ENCODE measurements at regions not wholly inside any gene's neighbourhood (a gene's known extent, or its start where the extent isn't known, plus 50 kb on each side); places are given as distances from the start of the nearest gene placed in this dataset.

DNA sequence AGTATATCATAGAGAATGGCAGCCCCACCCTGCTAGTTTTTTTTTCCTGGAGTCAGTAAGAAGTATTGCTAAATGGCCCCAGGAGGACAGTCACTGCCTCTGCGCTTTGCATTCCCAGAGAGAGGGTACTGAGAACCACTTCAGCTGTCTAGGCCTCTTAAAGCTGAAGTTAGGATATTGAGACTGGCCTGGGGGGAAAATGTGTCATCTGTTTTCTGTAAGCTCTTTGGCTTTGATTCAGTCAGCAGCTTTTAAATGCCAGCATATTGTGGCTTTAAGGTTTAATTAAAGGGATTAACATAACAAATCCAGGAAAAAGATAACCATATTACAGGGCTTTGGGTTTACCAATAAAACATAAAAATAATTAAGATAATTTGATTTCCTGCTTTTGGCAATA lies 852.0 kb downstream of the PCDH18 start:
- TF ChIP-seq, protein P1, sequence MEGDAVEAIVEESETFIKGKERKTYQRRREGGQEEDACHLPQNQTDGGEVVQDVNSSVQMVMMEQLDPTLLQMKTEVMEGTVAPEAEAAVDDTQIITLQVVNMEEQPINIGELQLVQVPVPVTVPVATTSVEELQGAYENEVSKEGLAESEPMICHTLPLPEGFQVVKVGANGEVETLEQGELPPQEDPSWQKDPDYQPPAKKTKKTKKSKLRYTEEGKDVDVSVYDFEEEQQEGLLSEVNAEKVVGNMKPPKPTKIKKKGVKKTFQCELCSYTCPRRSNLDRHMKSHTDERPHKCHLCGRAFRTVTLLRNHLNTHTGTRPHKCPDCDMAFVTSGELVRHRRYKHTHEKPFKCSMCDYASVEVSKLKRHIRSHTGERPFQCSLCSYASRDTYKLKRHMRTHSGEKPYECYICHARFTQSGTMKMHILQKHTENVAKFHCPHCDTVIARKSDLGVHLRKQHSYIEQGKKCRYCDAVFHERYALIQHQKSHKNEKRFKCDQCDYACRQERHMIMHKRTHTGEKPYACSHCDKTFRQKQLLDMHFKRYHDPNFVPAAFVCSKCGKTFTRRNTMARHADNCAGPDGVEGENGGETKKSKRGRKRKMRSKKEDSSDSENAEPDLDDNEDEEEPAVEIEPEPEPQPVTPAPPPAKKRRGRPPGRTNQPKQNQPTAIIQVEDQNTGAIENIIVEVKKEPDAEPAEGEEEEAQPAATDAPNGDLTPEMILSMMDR (conservative IDR thresholded peaks at IDR 0.05 in 1 of 2, IDR thresholded peaks at IDR 0.05 in 1 of 2; ENCODE audit: low read depth in 1 of 2, low read length in 2 of 2) = no peak
- TF ChIP-seq EZH2 (IDR thresholded peaks at IDR 0.05; ENCODE audit: low read length, missing control alignments) = no peak

Measured in fibroblast of lung (primary cell).